ENCODE measurements at regions not wholly inside any gene's neighbourhood (a gene's known extent, or its start where the extent isn't known, plus 50 kb on each side); places are given as distances from the start of the nearest gene placed in this dataset.
"Not testable (repeated sequence)": the region's sequence is repeated elsewhere in the genome, so short reads cannot be mapped to it uniquely, and the experiment has no call there.

GRCh38 chr2:150698016-150698661, 210.7 kb upstream of the RND3 start:
- DNase-seq: no peak

- DNase-seq: no peak
Measured at GRCh38 chr2:150697596-150697995, 210.1 kb upstream of the RND3 start.

- no peak for DNase-seq
Measured at GRCh38 chr2:150695451-150696135, 208.1 kb upstream of the RND3 start.

GRCh38 chr2:150693556-150693955, 206.1 kb upstream of the RND3 start:
- DNase-seq: no peak

GRCh38 chr2:150690870-150691269, 203.4 kb upstream of the RND3 start:
- no peak for DNase-seq

GRCh38 chr2:150690261-150690660, 202.8 kb upstream of the RND3 start:
- no peak for DNase-seq

GRCh38 chr2:150689590-150689989, 202.1 kb upstream of the RND3 start:
- no peak for DNase-seq

- DNase-seq: no peak
Measured at GRCh38 chr2:150688016-150688415, 200.5 kb upstream of the RND3 start.

GRCh38 chr2:150686391-150686790, 198.9 kb upstream of the RND3 start:
- DNase-seq: no peak

GRCh38 chr2:150681120-150681804, 193.8 kb upstream of the RND3 start:
- no peak for DNase-seq

- DNase-seq: no peak
Measured at GRCh38 chr2:150679456-150680120, 192.1 kb upstream of the RND3 start.

- DNase-seq: no peak
Measured at GRCh38 chr2:150677551-150677950, 190.1 kb upstream of the RND3 start.

GRCh38 chr2:150676747-150677383, 189.4 kb upstream of the RND3 start:
- DNase-seq: no peak

- no peak for DNase-seq
Measured at GRCh38 chr2:150675807-150676206, 188.3 kb upstream of the RND3 start.

- no peak for DNase-seq
Measured at GRCh38 chr2:150674283-150674682, 186.8 kb upstream of the RND3 start.

GRCh38 chr2:150672311-150672710, 184.8 kb upstream of the RND3 start:
- no peak for DNase-seq

- no peak for DNase-seq
Measured at GRCh38 chr2:150669492-150669891, 182.0 kb upstream of the RND3 start.

GRCh38 chr2:150667039-150667438, 179.6 kb upstream of the RND3 start:
- DNase-seq: not testable (repeated sequence)

GRCh38 chr2:150663143-150663542, 175.7 kb upstream of the RND3 start:
- no peak for DNase-seq

- no peak for DNase-seq
Measured at GRCh38 chr2:150656002-150656401, 168.5 kb upstream of the RND3 start.

- no peak for DNase-seq
Measured at GRCh38 chr2:150653351-150653750, 165.9 kb upstream of the RND3 start.

- no peak for DNase-seq
Measured at GRCh38 chr2:150647943-150648342, 160.5 kb upstream of the RND3 start.

- DNase-seq: no peak
Measured at GRCh38 chr2:150646746-150647145, 159.3 kb upstream of the RND3 start.

Measured in SIG-M5 (cell line).